Calu3 (cell line): ENCODE measurements at regions not wholly inside any gene's neighbourhood (a gene's known extent, or its start where the extent isn't known, plus 50 kb on each side); places are given as distances from the start of the nearest gene placed in this dataset.
"Not testable (repeated sequence)": the region's sequence is repeated elsewhere in the genome, so short reads cannot be mapped to it uniquely, and the experiment has no call there.

Experiments used
- BruUV-seq: library from RNA; stranded (reverse); fragments of 400-500 nt; replicated peaks from 2 replicates; lab custom pipeline; 2021; lab: Mats Ljungman, UMichigan
- CTCF ChIA-PET: fragments of 300-600 bp; sonication (Branson Sonifier 250); formaldehyde crosslinking; loops from one replicate; lab custom pipeline; 2022; ENCODE audit warnings: antibody characterized with exemption; lab: Charles Lee
- DNase-seq: peaks from one replicate; pipeline ENCODE4 v3.0.0; 2022
- H3K27ac Mint-ChIP-seq: one replicate; pipeline ENCODE4 v1.8.0; 2022; ENCODE audit warnings: mixed read lengths; ENCODE audit not compliant: unreplicated experiment
- H3K27me3 Mint-ChIP-seq: one replicate; pipeline ENCODE4 v1.8.0; 2022; ENCODE audit warnings: mixed read lengths; ENCODE audit not compliant: unreplicated experiment
- H3K36me3 Mint-ChIP-seq: one replicate; pipeline ENCODE4 v1.8.0; 2022; ENCODE audit warnings: mild to moderate bottlenecking, moderate library complexity, mixed read lengths; ENCODE audit not compliant: insufficient read depth, unreplicated experiment
- H3K4me1 Mint-ChIP-seq: one replicate; pipeline ENCODE4 v1.8.0; 2022; ENCODE audit warnings: mild to moderate bottlenecking, low read depth, mixed read lengths; ENCODE audit not compliant: unreplicated experiment
- H3K4me3 Mint-ChIP-seq: one replicate; pipeline ENCODE4 v1.8.0; 2022; ENCODE audit warnings: mild to moderate bottlenecking, low read depth, moderate library complexity, mixed read lengths; ENCODE audit not compliant: unreplicated experiment
- H3K9me3 Mint-ChIP-seq: one replicate; pipeline ENCODE4 v1.8.0; 2022; ENCODE audit warnings: low read depth, mixed read lengths; ENCODE audit not compliant: unreplicated experiment
- intact Hi-C: fragments of 100-400 bp; cut with micrococcal nuclease; formaldehyde crosslinking; loops from one replicate; pipeline ENCODE4 v1.10.0; 2022; ENCODE audit not compliant: unreplicated experiment

DNA sequence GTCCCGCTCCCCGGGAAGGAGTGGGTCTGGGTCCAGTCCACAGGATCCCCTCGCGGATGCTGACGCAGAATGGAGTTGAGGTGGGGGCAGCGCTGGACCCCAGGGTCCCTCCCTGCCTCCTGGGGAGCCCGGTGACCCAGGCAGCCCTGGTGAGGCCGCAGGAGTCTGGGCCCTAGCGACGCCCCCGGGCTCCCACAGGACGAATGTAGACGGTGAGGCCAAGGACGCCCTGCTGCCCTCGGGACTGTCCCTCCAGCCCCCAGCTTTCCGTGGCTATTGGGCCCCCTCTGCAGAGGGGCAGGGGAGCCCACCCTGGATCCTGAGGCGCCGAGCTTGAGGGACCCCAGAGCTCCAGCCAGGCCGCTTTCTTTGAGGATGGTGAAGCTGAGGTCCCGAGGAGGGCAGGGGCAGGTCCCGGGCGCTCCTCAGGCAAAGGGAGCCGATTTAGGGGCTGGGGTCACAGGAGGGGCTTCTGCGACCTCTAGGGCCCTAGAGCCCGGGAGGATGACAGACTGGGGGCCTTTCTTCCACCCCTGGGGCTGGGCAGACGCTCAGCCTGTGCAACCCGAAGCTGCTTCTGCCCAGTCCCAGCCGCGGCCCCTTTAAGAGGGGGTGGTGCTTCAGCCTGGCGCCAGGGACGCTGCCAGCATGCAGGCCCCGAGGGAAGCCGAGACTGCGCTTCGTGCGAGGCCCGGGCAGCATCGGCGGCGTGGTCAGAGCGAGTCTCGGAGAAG, 986.8 kb downstream of the TUBA3C start:
- H3K4me1 Mint-ChIP-seq, intact Hi-C loops, DNase-seq, H3K27me3 Mint-ChIP-seq, CTCF ChIA-PET, BruUV-seq, H3K27ac Mint-ChIP-seq, H3K9me3 Mint-ChIP-seq, H3K4me3 Mint-ChIP-seq, H3K36me3 Mint-ChIP-seq: not testable (repeated sequence)

DNA sequence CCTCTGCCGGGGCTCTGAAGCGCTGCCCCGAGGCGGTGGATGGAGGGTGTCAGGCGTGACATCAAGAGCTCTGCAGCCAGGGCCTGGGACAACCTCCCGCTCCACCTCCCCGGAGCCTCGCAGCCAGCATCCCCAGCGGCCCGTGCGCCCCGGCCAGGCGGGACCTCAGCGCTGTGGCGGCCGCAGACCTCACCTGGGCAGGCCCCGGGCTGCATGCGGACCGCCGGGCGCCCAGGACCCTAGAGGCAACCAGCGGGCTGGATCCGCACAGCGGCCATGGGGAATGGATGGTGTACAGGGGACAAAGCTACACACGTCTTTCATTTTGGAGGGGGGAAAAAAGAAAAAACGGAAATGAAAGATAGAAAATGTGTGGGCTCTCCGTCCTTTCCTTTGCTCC, 987.5 kb downstream of the TUBA3C start:
- BruUV-seq, H3K27ac Mint-ChIP-seq, CTCF ChIA-PET, intact Hi-C loops, H3K9me3 Mint-ChIP-seq, H3K4me3 Mint-ChIP-seq, H3K27me3 Mint-ChIP-seq, H3K36me3 Mint-ChIP-seq, DNase-seq, H3K4me1 Mint-ChIP-seq: not testable (repeated sequence)
